GM19035 (cell line): ENCODE measurements at regions not wholly inside any gene's neighbourhood (a gene's known extent, or its start where the extent isn't known, plus 50 kb on each side); places are given as distances from the start of the nearest gene placed in this dataset.

Experiments
- ATAC-seq: cut with Tn5 transposase; IDR thresholded peaks from one replicate; pipeline ENCODE4 v1.9.1; 2021; ENCODE audit not compliant: unreplicated experiment

DNA sequence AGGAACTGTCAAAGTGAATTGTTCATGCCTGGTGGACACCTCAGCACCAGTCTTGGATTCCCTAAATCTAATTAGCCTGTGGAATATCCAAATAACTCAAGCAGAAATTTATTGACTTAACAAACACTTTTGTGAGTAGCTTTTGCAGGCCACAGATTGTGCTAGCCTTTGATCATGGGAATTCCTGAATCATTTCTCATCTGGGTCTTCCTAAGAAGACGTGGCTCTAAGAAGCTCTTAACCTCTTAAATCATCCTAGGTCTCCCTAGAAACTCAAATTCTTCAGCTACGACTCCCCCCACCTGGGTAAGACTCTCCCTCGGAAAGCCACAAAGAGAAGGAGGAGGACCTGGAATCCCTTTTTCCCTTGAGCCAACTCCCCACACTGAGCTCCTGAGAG, 53.8 kb upstream of the PSEN2 start:
- no peak for ATAC-seq

DNA sequence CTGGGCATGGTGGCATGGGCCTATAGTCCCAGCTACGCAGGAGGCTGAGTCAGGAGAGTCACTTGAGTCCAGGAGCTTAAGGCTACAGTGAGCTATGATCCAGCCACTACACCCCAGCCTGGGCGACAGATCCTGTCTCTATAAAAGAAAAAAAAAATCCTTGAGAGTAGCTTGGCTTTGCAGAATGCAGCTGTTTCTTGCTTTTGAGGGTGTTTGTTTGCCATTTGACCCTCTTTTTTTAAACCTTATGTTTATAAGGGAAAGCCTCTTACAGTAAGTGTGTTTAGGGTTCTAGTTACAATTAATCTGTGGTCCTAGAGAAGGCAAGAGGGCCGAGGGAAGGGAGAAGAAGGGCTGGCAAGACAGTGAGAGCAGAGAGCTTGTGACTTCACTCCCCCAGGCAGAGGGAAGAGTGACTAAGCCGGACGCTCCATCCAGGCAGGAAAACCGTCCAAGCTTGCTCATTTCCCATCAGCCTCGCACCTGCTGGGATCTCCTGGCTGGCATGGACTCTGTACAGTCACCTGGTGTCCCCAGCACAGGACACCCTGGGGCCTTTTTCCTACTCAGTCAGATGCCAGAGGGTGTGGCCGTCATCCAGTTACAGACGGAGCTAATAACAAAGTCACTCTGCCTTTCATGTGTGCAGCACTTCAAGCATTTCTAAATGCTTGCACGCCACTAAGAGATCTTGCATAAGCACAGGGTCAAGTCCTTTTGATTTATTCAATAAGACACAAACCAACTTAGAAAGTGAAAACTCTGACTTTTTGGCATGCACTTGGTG, 55.5 kb upstream of the PSEN2 start:
- ATAC-seq, result no peak

DNA sequence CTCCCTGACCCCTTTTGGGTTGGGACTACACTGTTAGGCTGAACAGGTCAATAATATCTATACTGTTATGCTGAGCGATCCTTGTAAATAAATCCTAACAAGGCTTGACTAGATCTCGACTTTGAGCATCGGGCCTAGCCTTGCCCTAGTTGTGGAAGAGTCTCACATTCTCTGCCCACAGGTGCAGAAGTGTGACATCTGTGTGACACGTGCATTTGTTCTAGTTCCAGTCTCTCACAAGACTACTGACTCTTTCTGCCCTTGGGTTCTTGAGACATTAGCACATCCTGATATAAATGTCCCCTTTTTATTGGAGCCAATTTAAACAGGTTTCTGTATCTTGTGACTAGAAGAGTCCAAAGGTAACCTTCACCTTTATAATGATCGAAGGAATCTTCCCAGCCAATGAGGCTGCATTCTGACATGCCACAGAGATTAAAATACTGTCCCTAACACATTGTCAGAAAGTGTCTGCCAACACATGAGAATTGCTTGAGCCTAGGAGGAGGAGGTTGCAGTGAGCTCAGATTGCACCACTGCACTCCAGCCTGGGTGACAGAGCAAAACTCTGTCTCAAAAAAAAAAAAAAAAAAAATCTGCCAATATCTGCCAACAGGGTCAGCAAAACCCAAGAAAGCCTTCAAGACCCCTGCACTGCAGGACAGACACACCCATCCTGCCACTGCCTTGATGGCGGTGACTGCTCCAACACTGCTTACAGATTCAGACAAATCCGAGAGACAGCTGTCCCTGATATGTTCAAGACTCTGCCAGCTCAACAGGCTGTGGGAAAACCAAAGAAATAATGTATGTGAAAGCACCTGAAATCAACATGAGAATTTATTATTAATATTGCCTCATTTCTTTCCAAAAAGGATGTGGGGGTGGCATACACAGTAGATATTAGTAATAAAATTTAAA, 56.5 kb upstream of the PSEN2 start:
- ATAC-seq, result no peak

DNA sequence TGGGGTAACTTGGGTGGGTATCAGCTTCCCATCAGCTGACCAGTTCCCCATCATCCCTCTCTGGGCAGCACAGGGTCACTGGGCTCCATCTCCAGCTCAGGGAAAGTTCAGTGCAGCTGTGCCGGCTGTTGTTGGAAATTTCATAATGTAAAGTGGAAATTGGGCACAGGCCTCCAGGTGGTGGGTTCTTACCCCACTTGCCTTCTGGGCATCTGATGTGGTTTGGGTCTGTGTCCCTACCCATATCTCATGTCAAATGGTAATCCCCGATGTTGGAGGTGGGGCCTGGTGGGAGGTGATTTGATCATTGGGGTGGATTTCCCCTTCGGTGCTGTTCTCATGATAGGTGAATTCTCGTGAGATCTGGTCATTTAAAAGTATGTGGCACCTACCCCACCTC, 59.7 kb upstream of the PSEN2 start:
- ATAC-seq, result no peak

DNA sequence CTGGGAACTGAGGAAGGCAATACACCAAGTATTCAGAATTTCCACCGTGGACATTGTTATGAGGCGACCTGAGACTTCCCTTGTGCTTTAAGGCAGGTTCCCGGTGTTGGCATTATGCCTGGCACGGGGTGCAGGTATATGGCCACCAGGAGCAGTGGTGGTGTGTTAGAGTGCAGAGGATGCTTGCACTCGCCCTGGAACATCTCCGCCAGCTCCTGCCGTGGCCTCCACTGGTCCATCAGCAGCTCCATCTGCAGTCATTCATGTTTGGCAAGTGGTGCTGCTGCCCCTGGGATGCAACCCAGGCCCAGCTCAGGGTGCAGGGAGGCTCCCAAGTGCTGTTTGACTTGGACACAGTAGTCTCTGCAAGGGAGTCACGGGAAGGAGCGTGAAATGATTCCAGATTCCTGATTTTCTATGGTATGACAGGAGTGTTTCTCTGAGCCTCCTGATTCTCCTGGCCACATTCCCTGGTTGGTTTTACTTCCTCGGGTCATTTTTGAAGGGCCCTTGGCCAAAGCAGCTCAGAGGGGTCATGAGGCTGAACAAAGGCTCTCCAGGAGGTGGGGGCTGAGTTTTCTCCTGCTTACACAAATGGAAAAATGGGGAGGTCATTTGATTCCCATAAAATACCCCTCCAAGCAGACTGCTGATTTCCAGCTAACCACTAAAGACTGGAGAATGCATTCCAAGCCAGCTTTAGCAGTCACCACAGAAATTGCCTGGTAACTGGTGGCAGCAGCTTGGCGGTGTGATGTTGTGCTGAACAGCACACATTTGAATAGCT, 60.4 kb upstream of the PSEN2 start:
- ATAC-seq, result no peak

DNA sequence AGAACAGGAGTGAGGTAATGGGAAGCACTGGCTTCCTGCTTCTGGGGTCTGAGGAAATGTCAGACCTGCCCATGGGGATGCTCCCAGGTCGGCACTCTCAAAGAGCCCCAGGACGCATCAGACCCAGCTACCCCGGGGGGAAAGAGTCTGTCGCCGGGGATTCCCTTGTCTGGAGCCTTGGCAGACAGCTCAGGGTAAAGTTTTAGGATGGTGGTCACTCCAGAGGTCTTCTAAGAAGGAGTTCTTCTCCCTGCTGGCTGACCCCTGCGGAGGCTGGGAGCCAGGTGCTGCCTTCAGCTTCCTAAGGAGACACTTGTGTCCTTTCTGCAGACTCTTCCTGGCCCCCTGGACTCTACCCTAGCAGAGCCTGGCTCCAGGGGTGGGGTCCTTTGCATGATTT, 61.9 kb upstream of the PSEN2 start:
- no peak for ATAC-seq

DNA sequence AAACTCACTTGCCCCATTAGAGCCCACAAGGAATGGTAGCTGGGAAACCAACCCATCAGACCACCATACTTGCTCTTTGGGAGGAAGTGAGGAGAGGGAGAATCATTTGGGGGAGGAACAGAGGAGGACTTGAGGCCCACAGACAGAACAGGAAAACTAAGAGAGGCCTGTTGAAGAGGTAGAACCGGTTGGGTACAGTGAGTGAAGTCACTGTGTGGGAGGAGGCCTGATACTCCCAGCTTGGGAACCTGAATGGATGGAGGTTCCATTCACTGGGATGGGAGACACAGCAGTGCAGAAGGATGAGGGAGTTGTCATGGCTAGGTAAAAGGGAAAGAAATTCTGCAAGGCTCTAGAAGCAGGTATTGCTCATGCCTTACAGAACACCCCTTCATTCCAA, 63.4 kb upstream of the PSEN2 start:
- no peak for ATAC-seq

DNA sequence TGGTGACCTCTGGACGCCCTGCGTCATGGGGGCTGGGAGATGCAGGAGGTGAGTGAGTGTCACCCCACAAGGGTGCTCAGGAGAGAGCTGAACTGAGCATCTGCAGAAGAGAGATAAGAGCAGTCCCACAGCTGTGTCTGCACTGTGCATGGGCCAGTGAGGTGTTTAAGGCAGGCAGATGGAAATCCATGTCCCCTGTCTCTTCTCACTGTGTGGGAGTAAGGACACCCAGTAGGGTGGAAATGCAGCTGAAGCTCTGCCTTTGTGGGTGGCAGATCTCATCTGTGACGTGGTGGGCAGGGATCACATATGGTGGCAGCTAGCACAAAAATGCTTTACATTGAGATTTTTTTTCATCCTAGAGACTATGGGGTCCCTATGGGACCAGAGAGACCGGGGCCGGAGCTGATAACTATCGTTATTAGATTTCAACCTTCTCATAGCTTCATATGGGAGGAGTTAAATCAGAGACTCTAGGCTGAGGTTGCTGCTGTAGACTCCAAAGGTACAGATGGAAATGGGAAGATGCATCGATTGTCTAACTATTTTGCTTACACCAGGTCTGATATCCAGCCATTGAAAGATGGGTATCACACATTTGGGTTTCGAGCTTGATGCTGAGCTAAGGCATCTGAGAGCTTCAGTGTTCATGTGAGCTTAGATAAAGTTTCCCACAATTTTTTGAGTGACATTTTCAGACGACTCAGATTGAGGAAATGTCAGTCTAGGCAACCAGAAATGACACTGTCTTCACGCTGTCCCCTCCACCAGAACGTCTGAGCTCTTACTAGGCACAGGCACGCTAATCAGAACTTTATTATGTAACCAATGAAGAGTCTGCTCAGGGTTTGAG, 65.3 kb upstream of the PSEN2 start:
- no peak for ATAC-seq

DNA sequence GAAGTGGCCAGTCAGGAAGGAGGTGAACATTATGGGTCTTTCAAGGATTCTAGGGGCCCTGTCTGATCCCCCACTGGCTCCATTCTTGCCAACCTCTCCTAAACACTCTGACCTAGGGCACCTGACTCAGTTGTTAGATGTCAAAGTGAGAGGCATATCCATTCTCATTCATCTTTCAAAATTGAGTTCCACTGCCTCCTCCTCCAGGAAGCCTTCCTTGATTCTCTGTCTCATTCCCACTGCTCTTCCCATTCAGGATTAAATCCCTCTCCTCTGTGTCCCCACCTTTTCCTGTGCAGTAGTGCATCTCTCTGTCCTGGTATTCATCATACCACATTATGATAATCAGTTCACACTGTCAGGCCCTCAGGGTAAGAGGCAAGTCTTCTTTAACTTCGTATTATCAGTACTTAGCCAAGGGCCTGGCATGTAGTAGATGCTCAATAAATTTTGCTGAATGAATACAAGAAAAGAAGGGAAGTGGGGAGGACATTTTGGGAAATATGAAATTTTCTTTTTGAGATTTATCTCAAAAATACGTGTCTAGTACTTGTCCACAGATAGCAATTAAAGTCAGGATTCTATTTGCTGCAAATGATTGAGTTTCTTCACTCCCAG, 61.8 kb upstream of the ITPKB start:
- no peak for ATAC-seq

DNA sequence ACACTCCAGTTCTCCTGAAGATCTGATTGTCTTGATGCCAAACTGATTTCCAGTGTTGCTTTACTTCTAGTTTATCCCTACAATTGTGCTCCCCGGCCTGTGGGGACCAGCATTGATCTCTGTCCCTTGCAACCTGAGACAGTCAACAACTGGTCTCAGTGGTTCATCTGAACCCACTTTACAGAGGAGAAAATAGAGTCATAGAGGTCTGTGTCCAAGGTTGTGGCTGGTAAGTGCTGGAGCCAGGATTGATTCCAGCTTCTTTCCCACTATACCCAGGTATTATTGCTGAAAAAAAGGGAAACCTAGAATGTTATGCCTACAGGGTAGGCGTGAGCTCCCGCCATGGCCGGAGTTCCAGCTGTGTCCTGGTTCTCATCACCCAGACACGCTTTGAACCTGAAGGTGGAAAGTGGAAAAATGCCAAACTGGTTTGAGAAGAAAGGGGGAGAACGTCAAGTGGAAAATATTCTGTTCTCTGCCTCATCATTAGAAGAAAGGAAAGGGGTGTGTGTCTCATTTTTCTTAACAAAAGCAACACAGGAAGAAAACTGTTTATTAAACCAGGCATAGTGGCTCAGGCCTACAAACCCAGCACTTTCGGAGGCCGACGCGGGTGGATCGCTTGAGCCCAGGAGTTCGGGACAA, 60.7 kb upstream of the ITPKB start:
- ATAC-seq, result no peak

DNA sequence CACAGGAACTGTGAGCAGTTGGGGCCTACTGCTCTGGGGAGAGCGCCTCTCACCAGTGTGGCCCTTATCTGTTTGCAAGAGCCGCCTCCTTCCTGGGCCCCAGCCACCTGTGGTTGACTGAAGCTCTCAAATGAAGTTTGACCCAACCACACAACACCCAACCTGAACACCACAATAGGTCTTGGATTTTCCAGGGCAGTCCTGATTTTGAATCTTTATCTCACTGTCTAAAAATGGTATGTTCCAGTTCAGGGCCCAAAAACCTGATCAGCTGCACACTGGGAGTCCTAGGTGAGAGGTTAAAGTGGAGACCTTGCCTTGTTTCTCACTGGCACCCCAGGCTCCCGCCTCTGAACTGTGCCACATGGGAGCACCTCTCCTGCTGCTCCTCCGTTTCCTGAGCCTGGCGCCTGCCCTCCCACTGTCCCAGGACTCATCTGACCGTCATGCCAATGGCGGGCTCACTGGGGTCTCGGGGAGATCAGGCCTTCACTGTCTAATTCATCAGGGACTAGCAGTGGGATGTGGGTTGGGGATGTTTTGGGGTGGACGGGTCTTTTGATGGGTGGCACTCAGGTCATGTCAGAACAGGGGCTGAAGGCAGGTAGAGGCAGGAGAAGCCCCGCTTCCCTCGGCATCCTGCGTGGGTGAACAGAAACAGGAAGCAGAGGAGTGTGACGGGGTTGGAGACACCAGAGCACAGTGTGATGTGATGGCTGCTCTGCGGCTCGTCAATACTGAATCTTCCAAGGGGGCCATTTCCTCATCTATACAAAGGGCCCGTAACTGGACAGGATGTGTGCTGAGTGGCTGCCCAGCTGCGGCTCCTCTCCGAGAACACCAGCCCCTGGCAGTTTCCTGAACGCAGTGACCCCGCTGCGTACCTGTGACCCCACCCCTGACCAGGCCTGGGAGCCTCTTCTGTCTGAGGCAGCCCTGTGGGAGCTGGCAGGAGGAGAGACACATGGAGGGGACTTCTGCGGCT, 59.6 kb upstream of the ITPKB start:
- ATAC-seq, result no peak

DNA sequence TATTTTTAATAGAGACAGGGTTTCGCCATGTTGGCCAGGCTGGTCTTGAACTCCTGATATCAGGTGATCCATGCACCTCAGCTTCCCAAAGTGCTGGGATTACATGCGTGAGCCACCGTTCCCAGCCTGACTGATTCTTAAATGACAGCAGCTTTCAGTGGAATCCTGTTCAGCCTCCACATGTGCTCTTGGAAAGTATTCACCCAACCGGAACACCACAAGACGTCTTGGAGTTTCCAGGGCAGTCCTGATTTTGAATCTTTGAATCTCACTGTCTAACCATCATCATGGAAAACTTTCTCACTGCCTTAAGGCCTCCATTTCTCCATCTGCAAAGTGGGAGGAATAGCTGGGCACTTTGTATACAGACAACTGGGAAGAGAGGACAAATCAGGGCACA, 58.1 kb upstream of the ITPKB start:
- no peak for ATAC-seq

DNA sequence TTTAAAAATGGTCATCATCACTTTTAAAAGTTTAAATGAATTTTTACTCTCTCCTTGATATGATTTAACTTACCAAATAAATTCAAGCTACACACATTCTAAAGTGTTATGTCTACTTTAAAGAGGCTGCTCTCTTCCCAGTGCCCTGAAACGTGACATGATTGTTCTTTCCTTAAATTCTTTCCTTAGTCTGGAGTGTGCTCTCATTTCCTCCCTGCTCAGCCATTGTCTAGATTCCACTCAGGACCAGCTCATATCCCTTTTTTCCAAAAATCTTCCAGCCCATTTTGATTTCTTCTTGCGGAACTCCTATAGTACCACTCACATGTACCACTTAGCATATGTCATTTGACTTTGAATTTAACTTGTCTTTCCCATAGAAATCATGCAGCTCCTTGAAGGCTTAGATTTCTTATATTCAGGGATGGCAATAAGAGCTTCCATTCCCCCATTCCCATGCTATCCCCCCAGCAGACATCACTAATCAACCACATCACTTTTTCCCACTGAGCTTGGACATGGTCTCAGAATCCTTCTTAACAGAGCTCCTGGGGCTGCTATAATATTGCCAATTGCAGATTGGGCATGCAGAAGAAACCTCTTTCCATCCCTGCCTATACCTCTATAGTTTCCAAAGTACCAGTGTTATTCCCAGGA, 54.7 kb upstream of the ITPKB start:
- no peak for ATAC-seq

DNA sequence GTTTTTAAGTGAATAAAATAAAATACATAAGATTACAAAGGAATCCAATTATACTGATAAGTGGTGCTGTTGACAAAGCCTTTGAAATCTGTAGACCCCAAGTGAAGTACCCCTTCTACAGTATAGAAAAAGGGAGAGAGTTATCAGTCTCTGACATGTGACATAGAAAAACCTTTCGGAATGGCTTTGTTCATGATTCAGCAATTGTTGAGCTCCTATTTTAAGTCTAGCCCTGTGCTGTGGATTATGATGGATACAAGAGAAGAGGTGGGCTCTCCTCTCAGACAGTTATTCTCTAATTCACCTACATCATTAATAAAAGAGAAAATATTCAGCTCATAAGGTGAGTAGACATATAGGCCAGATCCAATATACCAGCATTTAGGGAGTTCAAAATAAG, 53.3 kb upstream of the ITPKB start:
- ATAC-seq, result no peak

DNA sequence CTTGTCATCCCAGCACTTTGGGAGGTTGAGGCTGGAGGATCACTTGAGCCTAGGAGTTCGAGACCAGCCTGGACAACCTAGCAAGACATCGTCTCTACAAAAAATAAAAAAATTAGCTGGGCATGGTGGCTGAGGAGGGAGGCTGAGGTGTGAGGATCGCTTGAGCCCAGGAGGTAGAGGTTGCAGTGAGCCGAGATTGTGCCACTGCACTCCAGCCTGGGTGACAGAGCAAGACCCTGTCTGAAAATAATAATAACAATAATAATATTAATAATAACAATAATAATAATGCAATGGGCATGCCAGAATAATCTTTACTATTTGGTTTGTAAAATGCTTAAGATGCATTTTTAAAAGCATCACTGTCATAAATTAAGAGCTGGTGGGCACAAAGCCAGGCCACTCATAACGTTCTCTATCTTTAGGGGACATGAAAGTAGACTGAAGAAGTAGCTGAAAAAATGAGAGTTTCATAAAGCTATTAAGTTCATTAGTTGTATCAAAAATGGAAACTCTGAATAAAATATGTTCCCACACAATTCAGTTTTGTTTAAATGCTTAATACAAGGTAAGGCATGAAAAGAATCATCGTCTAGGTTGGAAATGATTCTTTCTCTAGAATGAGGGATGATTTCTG, 51.6 kb upstream of the ITPKB start:
- no peak for ATAC-seq

DNA sequence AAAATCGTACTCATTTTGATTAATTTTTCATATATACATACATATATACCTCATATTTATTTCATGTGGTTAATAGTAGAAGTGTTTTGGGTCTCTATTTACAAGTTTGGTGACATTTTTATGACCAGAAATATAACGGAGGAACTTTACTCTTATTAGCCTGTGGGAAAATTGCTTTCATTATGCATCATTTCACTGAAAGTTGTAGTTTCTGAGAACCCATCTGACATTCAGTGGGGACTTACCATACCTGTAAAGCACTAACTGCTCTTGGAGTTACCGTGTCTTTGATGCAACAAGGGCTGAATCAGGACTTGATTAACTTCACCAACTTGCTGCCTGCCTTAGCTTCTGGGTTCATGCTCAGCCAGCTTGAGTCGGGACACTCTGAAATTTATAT, 49.9 kb upstream of the ITPKB start:
- peak; percentile 50 for ATAC-seq
